Fibroblast of skin of right biceps (primary cell): ENCODE measurements at regions not wholly inside any gene's neighbourhood (a gene's known extent, or its start where the extent isn't known, plus 50 kb on each side); places are given as distances from the start of the nearest gene placed in this dataset.

ENCODE experiments used
- DNase-seq: peaks from one replicate; pipeline ENCODE4 v3.0.0-alpha.2; 2013

- peak; percentile 67 for DNase-seq
Measured at GRCh38 chr21:28444111-28444510, 548.6 kb downstream of the LTN1 start.

- DNase-seq: peak; percentile 92
Measured at GRCh38 chr21:28442624-28443023, 550.1 kb downstream of the LTN1 start.

- no peak for DNase-seq
Measured at GRCh38 chr21:28442085-28442484, 550.6 kb downstream of the LTN1 start.

GRCh38 chr21:28439788-28440187, 552.9 kb downstream of the LTN1 start:
- DNase-seq: peak; percentile 71

GRCh38 chr21:28439251-28439650, 553.4 kb downstream of the LTN1 start:
- DNase-seq: peak; percentile 20

GRCh38 chr21:28437061-28437460, 555.6 kb downstream of the LTN1 start:
- DNase-seq: no peak

GRCh38 chr21:28436286-28436932, 556.3 kb downstream of the LTN1 start:
- DNase-seq: peak; percentile 82

GRCh38 chr21:28431527-28432200, 561.0 kb downstream of the LTN1 start:
- DNase-seq: peak; percentile 58

- peak; percentile 80 for DNase-seq
Measured at GRCh38 chr21:28431022-28431421, 561.7 kb downstream of the LTN1 start.

GRCh38 chr21:28429161-28429560, 563.5 kb downstream of the LTN1 start:
- no peak for DNase-seq

- DNase-seq: peak; percentile 91
Measured at GRCh38 chr21:28427394-28428022, 565.2 kb downstream of the LTN1 start.

- peak; percentile 66 for DNase-seq
Measured at GRCh38 chr21:28426545-28426944, 566.1 kb downstream of the LTN1 start.

- peak; percentile 53 for DNase-seq
Measured at GRCh38 chr21:28423521-28424190, 569.0 kb downstream of the LTN1 start.

- DNase-seq: peak; percentile 83
Measured at GRCh38 chr21:28421716-28422524, 570.8 kb downstream of the LTN1 start.

GRCh38 chr21:28419811-28420210, 572.9 kb downstream of the LTN1 start:
- DNase-seq: no peak

- peak; percentile 76 for DNase-seq
Measured at GRCh38 chr21:28418726-28419514, 573.8 kb downstream of the LTN1 start.

- no peak for DNase-seq
Measured at GRCh38 chr21:28410256-28410655, 582.4 kb downstream of the LTN1 start.

- DNase-seq: peak; percentile 8
Measured at GRCh38 chr21:28402616-28402989, 590.1 kb downstream of the LTN1 start.

- DNase-seq: no peak
Measured at GRCh38 chr21:28397040-28397439, 595.6 kb downstream of the LTN1 start.

GRCh38 chr21:28396421-28396820, 596.3 kb downstream of the LTN1 start:
- DNase-seq: no peak

GRCh38 chr21:28393279-28393678, 599.4 kb downstream of the LTN1 start:
- DNase-seq: no peak
